ENCODE measurements at regions not wholly inside any gene's neighbourhood (a gene's known extent, or its start where the extent isn't known, plus 50 kb on each side); places are given as distances from the start of the nearest gene placed in this dataset.
"Not testable (repeated sequence)": the region's sequence is repeated elsewhere in the genome, so short reads cannot be mapped to it uniquely, and the experiment has no call there.

DNA sequence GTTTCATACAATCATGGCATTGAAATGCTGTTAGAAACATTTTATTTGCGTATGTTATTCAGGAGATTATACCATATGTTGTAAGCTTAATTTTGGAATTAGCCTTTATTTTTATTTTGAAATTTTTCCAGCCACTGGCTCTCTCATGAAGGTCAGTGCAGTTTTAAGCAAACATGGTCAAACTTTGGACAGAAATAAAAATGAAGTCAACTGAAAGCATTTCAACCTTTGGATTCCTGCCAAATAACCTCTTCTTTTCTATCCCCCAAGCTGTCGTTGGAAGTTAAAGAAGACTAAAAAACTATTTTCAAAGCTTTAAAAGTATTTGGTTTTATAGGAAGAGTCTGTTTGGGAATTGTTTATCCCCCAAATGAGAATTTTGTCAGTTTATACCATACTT is 846.6 kb downstream of the MCTP2 start:
- no peak for DNase-seq (ENCODE audit: low spot score)

DNA sequence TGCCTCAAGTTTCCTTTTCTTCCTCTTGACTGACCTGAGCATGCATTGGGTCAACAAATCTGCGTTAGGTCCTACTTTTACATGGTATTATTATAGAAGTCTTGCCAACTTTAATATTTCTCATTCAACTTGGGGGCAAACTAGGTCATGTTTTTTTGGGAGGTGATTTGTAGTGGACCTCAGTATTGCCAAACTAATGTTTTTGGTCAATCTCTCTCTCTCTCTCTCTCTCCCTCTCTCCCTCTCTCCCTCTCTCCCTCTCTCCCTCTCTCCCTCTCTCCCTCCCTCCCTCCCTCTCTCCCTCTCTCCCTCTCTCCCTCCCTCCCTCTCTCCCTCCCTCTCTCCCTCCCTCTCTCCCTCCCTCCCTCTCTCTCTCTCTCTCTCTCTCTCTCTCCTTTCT is 848.9 kb downstream of the MCTP2 start:
- DNase-seq (ENCODE audit: low spot score), result not testable (repeated sequence)

DNA sequence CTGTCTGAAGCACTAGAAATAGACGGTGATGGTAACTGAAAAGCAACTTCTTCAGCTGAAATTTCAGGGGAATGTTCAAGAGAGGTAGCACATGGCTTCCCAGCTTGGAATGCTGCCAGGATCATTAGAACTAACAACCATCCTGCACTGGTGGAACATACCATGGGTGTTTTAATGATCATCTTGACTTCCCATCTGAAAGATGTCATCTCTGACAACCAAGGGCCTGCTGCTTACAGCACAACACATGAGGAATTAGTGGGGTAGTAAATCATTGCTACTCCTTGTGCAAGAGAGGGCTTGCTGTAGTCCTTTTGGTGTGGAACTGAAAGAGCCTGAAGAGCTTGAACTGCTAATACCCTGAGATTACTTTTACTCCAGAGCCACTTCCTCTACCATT is 853.7 kb downstream of the MCTP2 start:
- no peak for DNase-seq (ENCODE audit: low spot score)

DNA sequence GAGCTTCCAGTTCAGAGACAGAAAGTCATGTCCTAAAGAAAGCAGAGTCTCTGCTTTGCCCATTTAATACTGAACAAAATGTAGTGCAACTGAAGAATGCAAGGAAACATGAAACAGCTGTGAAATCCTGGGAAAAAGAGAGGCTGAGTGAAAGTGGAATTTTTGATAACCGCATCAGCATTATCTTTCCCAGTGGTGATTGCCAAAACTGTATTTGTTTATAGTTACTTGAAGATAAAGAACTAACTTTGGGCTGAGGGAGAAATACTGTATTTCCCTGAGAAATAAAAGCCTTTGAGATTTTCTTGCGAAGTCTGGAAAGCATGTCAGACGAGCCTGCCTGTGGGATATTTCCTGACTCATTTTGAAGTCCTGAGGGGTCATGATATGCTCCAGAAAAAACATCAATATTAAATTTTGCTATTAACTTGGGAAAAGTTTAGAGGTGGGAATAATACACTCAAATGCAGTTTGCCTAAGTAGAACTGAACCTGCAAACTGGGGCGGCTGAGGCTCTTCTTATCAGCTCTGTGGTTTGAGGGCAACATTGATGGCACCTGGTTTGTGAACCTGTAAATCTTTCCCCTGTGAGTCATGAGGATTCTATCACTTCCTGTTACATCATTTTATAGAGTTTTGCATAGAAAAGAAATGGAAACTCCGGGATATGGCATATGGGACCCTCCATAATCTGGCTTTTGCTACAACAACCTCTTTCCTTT is 855.3 kb downstream of the MCTP2 start:
- DNase-seq (ENCODE audit: low spot score), result no peak

DNA sequence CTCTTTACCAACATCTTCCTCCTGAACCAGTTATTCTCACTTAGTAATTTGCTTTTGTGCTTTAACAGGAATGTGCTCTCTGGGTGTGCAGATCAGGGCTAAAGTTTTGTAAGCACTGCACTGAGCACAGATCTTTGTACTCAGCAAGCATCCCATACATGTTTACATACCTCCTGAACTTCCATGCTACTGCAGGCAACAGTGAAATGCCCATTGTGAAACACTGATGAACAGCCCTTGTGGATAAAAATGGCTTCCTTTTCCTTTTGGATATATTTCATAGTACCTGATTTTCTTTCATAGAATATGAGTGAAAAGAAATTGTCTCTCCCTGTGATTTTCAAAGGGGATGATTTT is 855.9 kb downstream of the MCTP2 start:
- DNase-seq (ENCODE audit: low spot score), result no peak

DNA sequence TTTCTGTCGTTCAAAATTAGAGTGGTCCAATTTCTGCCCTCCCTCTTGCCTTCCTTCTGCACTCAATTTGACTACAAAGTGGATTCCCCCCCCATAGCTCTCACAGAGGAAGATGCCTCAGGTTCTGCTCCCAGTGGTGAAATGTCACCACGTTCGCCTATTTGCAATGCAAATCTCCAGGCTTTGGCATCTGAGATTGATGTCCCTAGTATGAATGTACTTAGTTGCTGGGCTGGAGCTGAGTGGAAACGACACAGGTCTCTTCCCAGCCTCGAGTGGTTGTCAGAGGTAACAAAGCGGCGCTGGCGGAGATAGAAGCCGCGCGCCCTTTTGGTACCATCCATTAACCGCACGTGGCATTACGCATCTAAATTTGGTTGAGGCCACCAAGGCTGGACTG is 860.1 kb downstream of the MCTP2 start:
- no peak for DNase-seq (ENCODE audit: low spot score)

DNA sequence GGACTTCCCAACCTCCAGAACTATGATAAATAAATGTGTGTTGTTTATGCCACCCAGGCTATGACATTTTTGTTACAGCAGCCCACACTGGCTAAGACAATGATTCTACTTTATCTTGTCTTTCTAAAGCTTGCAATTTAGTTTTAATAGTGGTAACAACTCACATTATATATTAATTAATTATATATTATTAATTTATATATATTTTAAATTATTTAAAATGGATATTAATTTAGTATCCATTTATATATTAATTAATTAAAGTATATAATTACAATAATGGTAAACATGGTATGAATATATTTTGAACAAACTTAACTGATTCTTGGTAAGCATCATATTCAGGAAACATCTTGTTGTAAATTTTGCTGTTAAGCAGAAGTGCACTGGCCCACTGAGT is 863.9 kb downstream of the MCTP2 start:
- DNase-seq (ENCODE audit: low spot score), result no peak

DNA sequence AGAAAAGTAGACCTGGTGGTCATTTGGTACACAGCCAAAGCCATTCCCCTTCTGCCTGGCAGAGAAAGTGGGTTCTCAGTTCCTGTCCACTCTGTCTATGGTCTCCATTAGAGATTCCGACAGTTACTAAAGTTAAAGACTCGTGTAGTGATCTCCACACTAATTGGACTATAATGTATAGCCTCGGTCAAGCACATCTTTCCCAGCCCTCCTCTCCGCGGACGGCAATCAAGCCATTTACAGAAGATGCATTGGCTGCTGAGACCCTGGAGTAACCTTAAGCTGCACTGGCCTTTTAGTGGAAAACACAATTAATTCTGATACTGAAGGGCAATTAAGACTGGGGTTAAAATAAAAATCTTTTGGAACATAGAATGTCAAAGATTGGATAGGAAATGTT is 865.3 kb downstream of the MCTP2 start:
- DNase-seq (ENCODE audit: low spot score), result no peak

DNA sequence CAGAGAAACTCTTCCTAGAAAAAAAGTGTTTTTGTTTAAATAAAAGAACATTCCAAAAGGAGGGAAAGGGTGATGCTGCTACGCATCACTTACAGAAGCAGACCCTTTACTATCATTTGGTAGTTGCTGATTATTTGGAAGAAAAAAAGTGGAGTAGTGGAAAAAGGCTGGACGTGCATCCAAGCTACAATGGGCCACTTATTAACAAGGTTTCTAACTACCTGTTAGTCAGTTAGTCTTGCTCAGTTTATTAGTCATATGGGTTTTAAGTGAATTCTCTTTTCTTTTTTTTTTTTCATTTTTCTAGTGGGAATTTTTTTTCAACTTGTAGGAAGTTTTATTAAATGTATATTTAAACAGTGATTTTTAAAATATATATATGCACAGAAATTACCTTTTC is 866.0 kb downstream of the MCTP2 start:
- DNase-seq (ENCODE audit: low spot score), result no peak

DNA sequence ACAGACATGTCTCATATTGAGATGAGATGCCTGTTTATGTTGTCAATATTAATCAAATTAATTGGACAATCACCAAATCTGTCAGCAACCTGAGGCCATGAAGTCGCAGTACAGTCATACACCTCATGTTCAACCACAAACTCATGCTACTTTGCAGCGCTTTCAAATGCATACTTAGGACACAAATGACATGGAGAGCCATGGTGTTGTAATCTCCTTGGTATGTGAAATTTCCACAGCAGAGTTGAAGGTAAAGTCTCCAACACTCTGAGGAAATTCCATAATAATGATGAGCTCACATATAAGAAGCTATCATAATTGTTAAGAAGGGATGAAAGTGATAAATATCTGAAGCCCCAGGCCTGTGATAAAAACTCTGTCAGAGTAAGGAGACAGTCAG is 873.9 kb downstream of the MCTP2 start:
- no peak for DNase-seq (ENCODE audit: low spot score)

DNA sequence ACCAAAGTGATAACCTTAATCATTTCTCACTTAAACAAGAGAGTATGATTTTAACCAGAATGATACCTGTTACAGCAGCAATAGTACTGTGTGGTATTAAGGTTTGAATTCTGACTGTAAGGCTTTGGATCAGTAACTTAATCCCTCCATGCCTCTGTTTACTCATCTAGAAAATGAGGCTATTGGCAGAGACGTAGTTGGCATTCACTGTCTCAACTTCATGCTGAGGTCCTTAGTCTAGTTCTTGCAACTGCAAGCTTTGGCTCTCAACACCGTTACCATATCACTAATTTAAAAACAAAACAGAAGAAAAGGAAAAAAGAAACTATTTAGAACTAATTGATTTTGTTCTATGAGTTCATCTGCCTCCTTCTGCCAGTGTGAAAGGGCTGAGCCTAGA is 875.4 kb downstream of the MCTP2 start:
- DNase-seq (ENCODE audit: low spot score), result no peak

DNA sequence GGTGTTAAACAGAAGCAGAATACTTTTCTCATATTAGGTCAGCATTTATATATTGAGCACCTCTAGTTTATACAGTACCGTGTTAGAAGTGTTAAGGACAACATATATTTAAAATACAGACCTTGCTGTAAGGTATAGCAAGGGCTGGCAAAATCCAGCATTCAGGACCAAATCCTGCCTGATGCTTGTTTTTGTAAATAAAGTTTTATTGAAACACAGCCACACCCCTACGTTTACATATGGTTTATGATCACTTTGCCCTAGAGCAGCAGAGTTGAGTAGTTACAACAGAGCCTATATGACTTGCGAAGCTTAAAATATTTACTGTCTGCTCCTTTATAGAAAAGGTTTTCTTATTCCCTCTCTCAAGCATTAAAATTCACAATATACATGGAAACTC is 877.3 kb downstream of the MCTP2 start:
- DNase-seq (ENCODE audit: low spot score), result no peak

DNA sequence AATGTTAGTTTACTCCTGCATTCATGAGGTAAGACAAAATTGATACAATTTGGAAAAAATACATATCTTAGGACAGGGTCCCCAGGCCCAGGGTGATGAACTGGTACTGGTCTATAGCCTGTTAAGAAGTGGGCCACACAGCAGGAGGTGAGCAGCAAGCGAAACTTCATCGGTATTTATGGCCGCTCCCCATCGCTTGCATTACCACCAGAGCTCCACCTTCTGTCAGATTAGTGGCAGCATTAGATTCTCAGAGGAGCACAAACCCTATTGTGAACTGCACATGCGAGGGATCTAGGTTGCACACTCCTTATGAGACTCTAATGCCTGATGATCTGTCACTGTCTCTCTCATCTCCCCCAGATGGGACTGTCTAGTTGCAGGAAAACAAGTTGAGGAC is 880.6 kb downstream of the MCTP2 start:
- DNase-seq (ENCODE audit: low spot score), result no peak

DNA sequence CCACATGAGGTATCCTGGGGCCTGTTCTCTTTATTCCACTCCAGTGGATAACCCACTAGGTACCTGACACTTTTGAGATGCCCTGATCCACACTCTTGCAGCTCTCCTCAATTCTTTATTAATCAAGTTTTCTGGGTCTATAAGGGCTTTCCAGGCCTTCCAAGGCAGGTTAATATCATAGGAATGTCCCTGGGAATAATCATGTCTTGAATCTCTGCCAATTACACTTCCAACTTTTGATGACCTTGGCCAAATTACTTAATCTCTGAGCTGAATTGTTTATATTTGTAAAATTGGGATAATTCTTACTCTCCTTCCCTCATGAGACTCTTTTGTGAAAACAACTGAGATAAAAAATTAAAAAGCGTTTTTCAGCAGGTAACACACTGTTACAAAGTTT is 881.7 kb downstream of the MCTP2 start:
- no peak for DNase-seq (ENCODE audit: low spot score)

DNA sequence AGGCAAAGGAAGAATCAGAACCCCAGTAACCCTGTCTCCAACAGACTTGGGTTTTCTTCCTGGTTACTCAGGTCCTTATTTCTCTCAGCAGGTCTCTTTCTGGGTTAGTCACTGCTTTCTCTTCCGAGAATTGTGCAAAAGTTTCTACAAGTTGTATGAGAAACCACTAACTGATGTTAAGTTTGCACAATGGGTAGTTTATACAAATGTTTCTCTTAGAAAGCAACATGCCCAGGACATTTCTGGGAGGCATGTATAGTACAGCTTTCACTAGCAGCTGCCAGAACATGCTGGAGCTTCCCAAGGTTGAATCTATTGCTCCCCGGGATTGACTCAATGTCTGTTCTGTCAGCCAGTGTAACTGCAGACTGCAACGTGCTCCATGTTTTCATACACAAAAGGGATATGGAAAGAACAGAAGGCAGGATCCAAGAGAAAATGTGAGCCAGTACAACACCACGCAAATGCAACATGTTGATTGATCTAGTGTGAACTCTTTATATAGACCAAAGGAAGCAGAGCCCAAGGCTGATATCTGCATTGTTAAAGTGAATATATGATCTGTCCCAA is 887.8 kb downstream of the MCTP2 start:
- DNase-seq (ENCODE audit: low spot score), result no peak

DNA sequence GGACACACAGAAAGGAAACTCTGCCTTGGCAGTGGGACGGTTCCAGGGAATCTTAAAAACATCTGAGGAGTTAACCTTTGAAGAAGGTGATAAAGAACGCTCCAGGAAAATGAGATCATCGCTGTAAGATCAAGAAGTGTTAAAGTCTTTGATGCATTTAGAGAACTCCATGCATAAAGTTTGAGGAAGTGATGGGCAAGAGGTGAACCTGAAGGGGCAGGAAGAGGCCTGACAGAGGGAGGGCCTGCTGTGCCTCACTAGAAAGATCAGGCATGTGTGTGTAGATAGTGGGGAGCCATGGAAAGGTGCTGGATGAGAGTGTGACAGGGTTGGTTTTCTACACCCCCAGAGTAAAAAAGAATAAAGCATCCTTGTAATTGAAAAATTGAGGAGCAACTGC is 889.2 kb downstream of the MCTP2 start:
- DNase-seq (ENCODE audit: low spot score), result no peak

DNA sequence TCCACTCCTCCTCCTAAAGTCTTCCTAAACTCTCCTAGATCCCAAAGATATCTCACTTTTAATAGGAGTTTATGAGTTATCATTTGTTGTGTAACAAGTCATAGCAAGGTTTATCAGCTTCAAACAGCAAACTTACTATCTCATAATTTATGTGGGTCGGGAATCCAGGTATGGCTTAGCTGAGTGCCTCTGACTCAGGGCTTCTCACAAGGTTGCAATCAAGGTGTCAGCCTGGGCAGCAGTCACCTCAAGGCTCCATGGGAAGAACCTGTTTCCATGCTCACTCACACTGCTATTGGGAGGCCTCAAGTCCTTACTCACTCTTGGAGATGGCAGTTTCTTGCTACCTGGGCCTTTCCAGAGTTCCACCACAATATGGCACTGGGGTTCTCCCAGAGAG is 889.8 kb downstream of the MCTP2 start:
- no peak for DNase-seq (ENCODE audit: low spot score)

DNA sequence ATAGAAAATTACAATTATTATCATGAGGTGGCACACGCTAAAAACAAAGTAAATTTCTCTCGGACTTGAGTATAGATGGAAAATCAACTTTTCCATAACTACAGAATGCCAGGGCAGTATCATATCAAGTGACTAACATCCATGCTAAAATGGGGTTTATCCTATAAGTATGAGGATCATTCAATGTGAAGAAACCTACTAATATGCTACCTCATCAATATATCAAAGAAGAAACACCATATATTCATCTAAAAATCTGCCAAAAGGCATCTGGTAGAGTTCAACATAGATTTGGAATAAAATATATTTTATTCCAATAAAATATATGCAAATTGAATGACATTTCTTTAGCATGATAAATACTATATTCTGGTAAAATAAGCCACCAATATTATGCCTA is 894.4 kb downstream of the MCTP2 start:
- DNase-seq (ENCODE audit: low spot score), result no peak

DNA sequence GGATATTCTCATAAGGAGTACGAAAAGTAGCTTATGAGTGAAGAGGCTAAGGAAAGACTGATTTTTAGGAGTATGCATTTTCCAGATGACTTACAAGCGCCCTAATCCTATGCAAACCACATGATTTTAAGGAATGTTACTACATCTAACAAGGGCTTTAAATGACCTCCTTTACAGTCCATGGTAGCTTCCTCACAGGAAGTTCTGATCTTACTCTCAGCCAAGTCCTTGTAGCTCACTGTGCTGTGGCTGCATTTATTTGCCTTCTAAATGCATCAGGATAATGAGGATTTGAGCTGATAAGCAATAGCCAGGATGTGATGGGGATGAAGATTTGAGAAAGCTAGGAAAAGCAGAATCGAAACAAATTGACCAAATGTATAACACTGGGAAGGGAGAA is 896.0 kb downstream of the MCTP2 start:
- no peak for DNase-seq (ENCODE audit: low spot score)

DNA sequence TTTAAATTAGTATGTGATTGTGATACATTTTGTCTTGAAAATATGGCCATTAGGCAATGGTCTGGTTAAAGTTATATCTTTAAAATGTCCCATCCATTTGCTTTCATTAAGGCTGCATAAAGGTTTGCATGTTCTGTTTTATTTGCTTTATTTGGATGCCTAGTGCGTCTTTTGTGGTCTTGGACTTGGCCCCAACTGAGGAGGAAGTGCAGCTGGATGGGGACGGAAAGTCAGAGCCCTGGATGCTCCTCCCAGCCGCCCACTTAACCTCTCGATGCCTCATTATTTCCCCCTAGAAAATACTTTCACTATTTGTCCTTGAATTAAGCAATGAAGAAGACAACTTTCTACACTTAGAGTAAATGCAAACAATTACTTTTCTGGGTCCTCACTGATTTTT is 898.2 kb downstream of the MCTP2 start:
- DNase-seq (ENCODE audit: low spot score), result no peak

DNA sequence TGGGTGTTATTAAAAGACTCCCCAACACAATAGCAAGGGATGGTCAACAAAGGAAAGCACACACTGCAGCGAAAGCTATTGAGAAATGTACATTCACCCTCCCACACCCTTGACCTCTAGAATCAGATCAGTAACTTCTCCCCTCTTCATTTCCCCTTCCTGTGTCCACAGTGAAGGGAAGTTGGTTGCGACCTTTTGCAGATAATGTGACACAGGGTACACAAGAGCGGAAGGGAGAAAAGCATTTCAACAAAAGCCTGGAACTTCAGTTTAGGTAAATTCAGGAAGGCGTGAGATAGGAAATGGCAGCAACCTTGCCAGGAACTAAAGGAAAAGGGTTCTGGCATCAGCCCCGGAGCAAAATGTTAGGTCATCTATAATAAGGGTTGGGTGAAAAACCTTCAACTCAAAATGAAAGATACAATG is 899.8 kb downstream of the MCTP2 start:
- no peak for DNase-seq (ENCODE audit: low spot score)

DNA sequence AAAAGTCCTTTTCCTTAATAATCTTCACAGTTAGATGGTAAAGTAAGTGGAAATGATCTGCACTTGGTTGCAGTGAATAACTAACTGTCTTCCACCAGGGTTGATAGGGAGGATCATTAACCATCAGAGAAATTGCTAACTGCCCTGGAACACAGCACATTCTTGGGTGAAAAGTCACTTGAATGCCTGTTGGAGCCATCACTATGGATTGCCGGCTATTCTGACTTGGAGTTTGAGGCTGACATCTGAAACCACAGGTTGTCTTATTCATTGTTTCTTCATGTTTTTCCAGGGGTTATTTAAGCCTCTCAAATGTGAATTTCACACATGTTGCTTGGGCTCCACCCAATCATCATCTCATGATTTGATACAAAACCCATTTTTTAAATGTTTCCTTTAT is 901.4 kb downstream of the MCTP2 start:
- no peak for DNase-seq (ENCODE audit: low spot score)

DNA sequence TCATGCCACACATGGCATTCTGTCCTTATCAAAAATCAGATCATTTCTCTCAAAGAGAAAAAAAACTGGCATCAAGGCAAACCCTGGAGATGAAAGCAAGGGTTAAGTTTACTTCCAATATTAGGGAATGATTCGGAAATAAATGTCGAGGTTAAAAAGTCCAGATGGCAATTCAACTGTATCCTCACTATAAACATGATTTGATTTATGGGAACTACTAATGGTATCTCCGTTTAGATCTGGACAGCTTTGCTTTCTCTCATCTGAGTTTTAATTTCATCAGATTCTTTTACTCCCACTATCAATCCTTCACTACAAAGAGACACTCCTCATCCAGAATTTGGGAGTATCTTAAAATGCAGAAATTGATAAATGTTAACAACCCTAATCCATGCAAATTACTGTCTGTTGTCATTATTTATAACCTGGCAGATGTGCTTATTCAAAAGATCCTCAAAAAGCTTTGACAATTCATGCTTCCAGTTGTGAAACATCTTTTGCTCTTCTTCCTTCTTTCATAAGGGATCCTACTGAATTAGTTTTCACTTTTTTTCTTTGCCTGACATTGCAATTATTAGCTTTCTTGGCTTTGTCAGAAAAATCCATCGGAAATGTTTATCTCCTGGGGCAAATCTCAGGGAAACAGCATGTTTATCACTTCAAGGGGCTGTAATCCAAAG is 903.2 kb downstream of the MCTP2 start:
- no peak for DNase-seq (ENCODE audit: low spot score)
